Heart left ventricle (tissue), 16 donors: ENCODE measurements at regions not wholly inside any gene's neighbourhood (a gene's known extent, or its start where the extent isn't known, plus 50 kb on each side); places are given as distances from the start of the nearest gene placed in this dataset.

Experiments used
- ATAC-seq, 4 donors: fragments of 200-7000 bp; cut with Tn5 transposase; one replicate each; pipeline ENCODE4 v1.9.1; 2020 to 2022; ENCODE audit warnings: moderate library complexity in 4 of 4, mild to moderate bottlenecking in 3 of 4, moderate number of reproducible peaks in 1 of 4
- DNase-seq, 5 donors: peaks; one replicate each; pipeline ENCODE4 v3.0.0-alpha.2; 2020
- H3K27ac ChIP-seq, 12 donors: fragments of 200-600 bp; sonication (generic) in 4 of 12; one replicate each; pipeline versions ENCODE4 v1.5.0 to v1.8.0; 2016 to 2022; ENCODE audit warnings: mild to moderate bottlenecking in 2 of 12
- H3K27me3 ChIP-seq, 9 donors: fragments of 200-600 bp; sonication (generic) in 2 of 9; one replicate each; pipeline versions ENCODE4 v1.5.1 to v1.8.0; 2016 to 2022; ENCODE audit warnings: mild to moderate bottlenecking in 3 of 9
- H3K36me3 ChIP-seq, 9 donors: fragments of 200-600 bp; sonication (generic) in 2 of 9; one replicate each; pipeline versions ENCODE4 v1.5.0 to v1.8.0; 2018 to 2022; ENCODE audit warnings: mild to moderate bottlenecking in 2 of 9
- H3K4me1 ChIP-seq, 12 donors: fragments of 200-600 bp; sonication (generic) in 4 of 12; one replicate each; pipeline versions ENCODE4 v1.5.0 to v1.8.0; 2016 to 2022; ENCODE audit warnings: mild to moderate bottlenecking in 3 of 12
- H3K4me3 ChIP-seq, 12 donors: fragments of 200-600 bp; sonication (generic) in 4 of 12; one replicate each; pipeline versions ENCODE4 v1.5.0 to v1.8.0; 2017 to 2022; ENCODE audit warnings: mild to moderate bottlenecking in 9 of 12, moderate library complexity in 4 of 12
- H3K9me3 ChIP-seq, 12 donors: fragments of 200-600 bp; sonication (generic) in 4 of 12; one replicate each; pipeline versions ENCODE4 v1.5.0 to v1.8.0; 2016 to 2022; ENCODE audit warnings: mild to moderate bottlenecking in 1 of 12
- CTCF ChIP-seq, 12 donors: fragments of 200-600 bp; sonication (generic) in 4 of 12; IDR thresholded peaks; one replicate each; pipeline versions ENCODE4 v1.5.0 to v1.8.0; 2018 to 2022; ENCODE audit warnings: antibody characterized with exemption in 12 of 12, mild to moderate bottlenecking in 5 of 12
- POLR2A ChIP-seq, 2 donors: fragments of 450-650 bp; IDR thresholded peaks; one replicate each; pipeline ENCODE4 v1.6.1; 2017; ENCODE audit warnings: antibody characterized with exemption in 2 of 2, mild to moderate bottlenecking in 2 of 2, moderate library complexity in 2 of 2
- WGBS, 4 donors: extraction: QIAGEN DNeasy Blood & Tissue Kit in 2 of 4; methylation state at CpG; one replicate each; pipeline versions ENCODE4 v1.1.5 to v1.1.7; 2013 to 2018; 5-methylcytosine and 5-hydroxymethylcytosine counted together
- intact Hi-C, 10 donors: fragments of 100-400 bp; cut with DNase I; formaldehyde crosslinking; loops; one replicate each; pipeline versions ENCODE4 v1.11.1 to v1.14.2; 2022
- donor health status: ischemic (EF 13 %, LVEDD 7.1; RV severe dilation, severe dysfunction).
- donor health status: healthy with polysubstance abuse.
- donor health status: DM: no; HTN: yes; CAD: no.
- donor health status: DM: no; HTN: no; CAD: no.
- donor health status: ischemic (EF 25% LVEDD 6.9; RV normal size, moderate dysfunction).
- donor health status: ischemic (EF 25% LVEDD 5.7; RV mildly dilated, moderate dysfunction).
- donor health status: healthy.
- donor health status: DM: yes; HTN: yes; CAD: no.
- donor health status: ischemic (EF 35%, LVEDD 5.7; RV mildly dilated, moderate dysfunction).
- donor health status: nonischemic (EF 11% LVEDD 7.7; RV severe dilation, severe dysfunction).
- donor health status: DM: yes; HTN: yes; CAD: no.
- donor health status: PGD.
- donor health status: ischemic (EF 29% LVEDD 5.4; RV normal size, mild dysfunction).
- donor health status: nonischemic (EF 23%, LVEDD 6.1; RV moderate dilation, normal function).

GRCh38 chr11:131199015-131199280 is 171.5 kb upstream of the NTM start:
- Histone ChIP-seq H3K36me3 (no peaks in the 10 kb centered on the region), H3K27ac (no peak overlapping the region), H3K27me3 (no peaks in the 10 kb centered on the region), H3K9me3 (no peaks in the 10 kb centered on the region), H3K4me1 (peaks cover 0 to 17% (median 2%) of the 10 kb centered on the region in 12 donors), H3K4me3 (no peak overlapping the region)
- ATAC-seq (no peak), DNase-seq (no peak)
- 88 to 93% (median 91%) methylated on average over 5 to 8 of the region's 8 CpGs for WGBS, 4 donors
- intact Hi-C loops, result no loop called here
- TF ChIP-seq CTCF (IDR thresholded peaks at IDR 0.05) (no peak), POLR2A (IDR thresholded peaks at IDR 0.05) (no peak)

GRCh38 chr11:131201674-131202073 is 168.7 kb upstream of the NTM start:
- Histone ChIP-seq H3K27me3 (no peaks in the 10 kb centered on the region), H3K9me3 (no peaks in the 10 kb centered on the region), H3K27ac (no peak overlapping the region), H3K36me3 (no peaks in the 10 kb centered on the region), H3K4me3 (no peak overlapping the region), H3K4me1 (peaks cover 0 to 4% (median 0%) of the 10 kb centered on the region in 12 donors)
- no peak for TF ChIP-seq CTCF (IDR thresholded peaks at IDR 0.05)
- no peak for TF ChIP-seq POLR2A (IDR thresholded peaks at IDR 0.05)
- DNase-seq (no peak), ATAC-seq (no peak)
- WGBS, 4 donors, result 87 to 93% (median 91%) methylated on average over 12 of the region's 12 CpGs
- intact Hi-C loops, result no loop called here

- 36 to 50% (median 41%) methylated on average over 1 of the region's 1 CpG for WGBS, 4 donors
- no peaks in the 10 kb centered on the region for H3K4me1 ChIP-seq
- H3K27ac ChIP-seq, result no peak overlapping the region
- H3K4me3 ChIP-seq, result no peak overlapping the region
- H3K27me3 ChIP-seq, result no peaks in the 10 kb centered on the region
- H3K9me3 ChIP-seq, result no peaks in the 10 kb centered on the region
- H3K36me3 ChIP-seq, result no peaks in the 10 kb centered on the region
- ATAC-seq (no peak), DNase-seq (no peak)
- intact Hi-C loops, result no loop called here
- TF ChIP-seq POLR2A (IDR thresholded peaks at IDR 0.05), result no peak
- TF ChIP-seq CTCF (IDR thresholded peaks at IDR 0.05), result no peak
These were observed 167.4 kb upstream of the NTM start for GRCh38 chr11:131203040-131203439.

- DNase-seq, result no peak
- intact Hi-C loops, result no loop called here
- 89 to 93% (median 91%) methylated on average over 9 to 10 of the region's 10 CpGs for WGBS, 4 donors
These were observed 166.1 kb upstream of the NTM start for GRCh38 chr11:131204282-131204681.

More at GRCh38 chr11:131204282-131204681, 166.1 kb upstream of the NTM start:
- Histone ChIP-seq H3K4me1 (no peaks in the 10 kb centered on the region), H3K27me3 (no peaks in the 10 kb centered on the region), H3K9me3 (no peaks in the 10 kb centered on the region), H3K36me3 (no peaks in the 10 kb centered on the region), H3K4me3 (no peak overlapping the region), H3K27ac (no peak overlapping the region)
- TF ChIP-seq CTCF (IDR thresholded peaks at IDR 0.05) (no peak), POLR2A (IDR thresholded peaks at IDR 0.05) (no peak)
- ATAC-seq, result no peak
